ENCODE measurements at regions not wholly inside any gene's neighbourhood (a gene's known extent, or its start where the extent isn't known, plus 50 kb on each side); places are given as distances from the start of the nearest gene placed in this dataset.

DNA sequence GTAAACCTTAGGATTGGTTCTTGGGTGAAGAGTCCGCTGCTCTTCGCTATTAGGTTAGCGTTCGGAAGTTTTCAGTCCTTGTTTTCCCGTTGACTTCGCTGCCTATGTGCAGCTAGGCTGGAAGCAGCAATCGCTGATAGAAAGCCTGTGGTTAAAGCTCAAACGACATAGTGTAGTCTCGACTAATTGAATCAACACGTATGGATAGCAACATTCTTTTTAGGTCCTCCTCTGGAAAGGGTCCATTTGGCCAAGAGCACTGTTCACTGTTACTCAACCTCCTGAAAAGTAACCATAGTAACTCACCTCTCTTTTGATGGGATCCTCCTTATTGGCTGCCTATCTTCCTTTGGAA lies 355.5 kb downstream of the SNAPC1 start:
- TF ChIP-seq CTCF (IDR thresholded peaks at IDR 0.05; ENCODE audit: insufficient read depth, low read length) = no peak
- no peak for DNase-seq (ENCODE audit: low read depth)
- H3K4me3 ChIP-seq (ENCODE audit: low read depth, low read length) = no peak overlapping the region

- no peak for TF ChIP-seq CTCF (IDR thresholded peaks at IDR 0.05; ENCODE audit: insufficient read depth, low read length)
Measured at GRCh38 chr14:62118461-62118860, 356.2 kb downstream of the SNAPC1 start.

DNA sequence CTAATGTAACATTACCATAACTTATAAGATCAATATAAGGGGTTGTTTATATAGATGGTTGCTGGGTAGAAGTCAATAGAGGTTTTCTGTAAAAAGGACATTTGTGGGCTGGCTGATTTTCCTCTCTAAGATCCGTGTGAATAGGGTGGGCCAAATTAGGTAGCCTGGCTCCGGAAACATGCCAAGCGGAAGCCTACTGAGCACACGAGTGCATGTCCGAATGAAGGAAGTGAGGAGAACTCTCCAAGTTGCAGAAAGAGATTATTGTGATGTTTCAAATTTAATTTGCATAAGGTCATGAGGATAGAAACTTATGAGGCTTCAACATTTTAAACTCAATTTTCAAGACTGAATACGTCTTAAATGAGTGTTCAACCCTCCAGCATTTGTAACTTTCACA lies 356.7 kb downstream of the SNAPC1 start:
- no peak for DNase-seq (ENCODE audit: low read depth)
- no peak for TF ChIP-seq CTCF (IDR thresholded peaks at IDR 0.05; ENCODE audit: insufficient read depth, low read length)

More at GRCh38 chr14:62118461-62118860, 356.2 kb downstream of the SNAPC1 start:
- H3K4me3 ChIP-seq (ENCODE audit: low read depth, low read length) = no peak overlapping the region
- no peak for DNase-seq (ENCODE audit: low read depth)

DNA sequence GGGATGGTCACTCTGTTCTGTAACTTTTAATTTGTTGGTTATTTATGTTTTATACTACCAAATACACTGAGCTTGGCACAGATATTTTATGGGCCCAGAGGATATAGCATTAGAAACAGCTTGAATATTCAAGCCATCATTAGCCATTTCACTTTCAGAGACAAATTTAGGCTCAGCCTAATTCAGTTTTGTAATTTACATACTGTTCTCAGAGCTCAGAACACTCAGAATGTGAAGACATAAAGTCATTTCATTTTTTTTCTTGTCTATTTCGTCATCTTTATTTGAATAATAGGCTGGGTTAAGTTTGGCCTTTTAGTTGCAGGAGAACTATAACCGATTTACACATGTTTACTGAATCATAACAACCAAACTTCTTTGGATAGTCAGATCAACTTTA lies 361.7 kb downstream of the SNAPC1 start:
- no peak for TF ChIP-seq CTCF (IDR thresholded peaks at IDR 0.05; ENCODE audit: insufficient read depth, low read length)
- DNase-seq (ENCODE audit: low read depth) = no peak

More for the DNA sequence above, 356.7 kb downstream of the SNAPC1 start:
- H3K4me3 ChIP-seq (ENCODE audit: low read depth, low read length) = no peak overlapping the region

GRCh38 chr14:62125793-62126192 lies 363.6 kb downstream of the SNAPC1 start:
- DNase-seq (ENCODE audit: low read depth) = no peak
- no peak overlapping the region for H3K4me3 ChIP-seq (ENCODE audit: low read depth, low read length)
- no peak for TF ChIP-seq CTCF (IDR thresholded peaks at IDR 0.05; ENCODE audit: insufficient read depth, low read length)

More for the DNA sequence above, 361.7 kb downstream of the SNAPC1 start:
- H3K4me3 ChIP-seq (ENCODE audit: low read depth, low read length) = no peak overlapping the region

GRCh38 chr14:62126879-62127478 lies 364.8 kb downstream of the SNAPC1 start:
- peak; percentile 76 for DNase-seq (ENCODE audit: low read depth)
- TF ChIP-seq CTCF (IDR thresholded peaks at IDR 0.05; ENCODE audit: insufficient read depth, low read length) = peak; percentile 85
- no peak overlapping the region for H3K4me3 ChIP-seq (ENCODE audit: low read depth, low read length)

GRCh38 chr14:62130441-62130840 lies 368.2 kb downstream of the SNAPC1 start:
- DNase-seq (ENCODE audit: low read depth) = no peak
- no peak for TF ChIP-seq CTCF (IDR thresholded peaks at IDR 0.05; ENCODE audit: insufficient read depth, low read length)
- H3K4me3 ChIP-seq (ENCODE audit: low read depth, low read length) = no peak overlapping the region

Measured in fibroblast of the aortic adventitia (primary cell).